NCI-H2227 treated with DMSO at 0.1 percent for 48 hours (cell line): ENCODE measurements at regions not wholly inside any gene's neighbourhood (a gene's known extent, or its start where the extent isn't known, plus 50 kb on each side); places are given as distances from the start of the nearest gene placed in this dataset.
"Not testable (repeated sequence)": the region's sequence is repeated elsewhere in the genome, so short reads cannot be mapped to it uniquely, and the experiment has no call there.

Source experiments
- DNase-seq: peaks from one replicate; lab custom pipeline; 2025; lab: John Stamatoyannopoulos, UW

GRCh38 chr5:91241460-91241859 is 141.7 kb downstream of the ARRDC3 start:
- DNase-seq, result not testable (repeated sequence)

GRCh38 chr5:91240175-91240574 is 142.9 kb downstream of the ARRDC3 start:
- no peak for DNase-seq

- no peak for DNase-seq
Observed at GRCh38 chr5:91235271-91235694, 147.8 kb downstream of the ARRDC3 start.

GRCh38 chr5:91232523-91232922 is 150.6 kb downstream of the ARRDC3 start:
- DNase-seq, result no peak

- DNase-seq, result no peak
Observed at GRCh38 chr5:91229031-91229727, 153.9 kb downstream of the ARRDC3 start.

- DNase-seq, result no peak
Observed at GRCh38 chr5:91228188-91228587, 154.9 kb downstream of the ARRDC3 start.

- DNase-seq, result no peak
Observed at GRCh38 chr5:91225848-91226686, 157.1 kb downstream of the ARRDC3 start.

GRCh38 chr5:91224969-91225368 is 158.1 kb downstream of the ARRDC3 start:
- DNase-seq, result no peak

- no peak for DNase-seq
Observed at GRCh38 chr5:91224456-91224855, 158.7 kb downstream of the ARRDC3 start.

- no peak for DNase-seq
Observed at GRCh38 chr5:91223886-91224285, 159.2 kb downstream of the ARRDC3 start.

- DNase-seq, result no peak
Observed at GRCh38 chr5:91222482-91222881, 160.6 kb downstream of the ARRDC3 start.

GRCh38 chr5:91221917-91222316 is 161.2 kb downstream of the ARRDC3 start:
- no peak for DNase-seq

- no peak for DNase-seq
Observed at GRCh38 chr5:91219803-91220371, 163.2 kb downstream of the ARRDC3 start.

- DNase-seq, result peak; percentile 34
Observed at GRCh38 chr5:91219091-91219802, 163.9 kb downstream of the ARRDC3 start.

- no peak for DNase-seq
Observed at GRCh38 chr5:91217859-91218258, 165.3 kb downstream of the ARRDC3 start.

- no peak for DNase-seq
Observed at GRCh38 chr5:91214571-91214970, 168.5 kb downstream of the ARRDC3 start.
